Mesenchymal stem cell (in vitro differentiated cells and primary cell): ENCODE measurements at regions not wholly inside any gene's neighbourhood (a gene's known extent, or its start where the extent isn't known, plus 50 kb on each side); places are given as distances from the start of the nearest gene placed in this dataset.

Experiments
- DNase-seq: peaks from one replicate; pipeline ENCODE4 v3.0.0-alpha.2; 2013
- H2AFZ ChIP-seq: one replicate; pipeline ENCODE4 v1.6.1; 2013; ENCODE audit warnings: low read depth, mild to moderate bottlenecking, control low read depth, inconsistent platforms, low read length, moderate library complexity
- H2AK5ac ChIP-seq: 2 replicates; pipeline ENCODE4 v1.6.1; 2013; ENCODE audit warnings: low read length, moderate library complexity, mild to moderate bottlenecking, inconsistent platforms; ENCODE audit not compliant: severe bottlenecking
- H2BK120ac ChIP-seq: one replicate; pipeline ENCODE4 v1.6.1; 2013; ENCODE audit warnings: low read depth, mild to moderate bottlenecking, inconsistent platforms, low read length, moderate library complexity
- H2BK12ac ChIP-seq, 2 experiments: one replicate each; pipeline ENCODE4 v1.6.1; 2013; ENCODE audit warnings: inconsistent platforms in 2 of 2, low read length in 2 of 2, mild to moderate bottlenecking in 2 of 2, moderate library complexity in 2 of 2, control low read depth in 1 of 2
- H2BK15ac ChIP-seq: one replicate; pipeline ENCODE4 v1.6.1; 2013; ENCODE audit warnings: mild to moderate bottlenecking, low read depth, inconsistent platforms; ENCODE audit not compliant: poor library complexity, severe bottlenecking
- H2BK5ac ChIP-seq: 2 replicates; pipeline ENCODE4 v1.6.1; 2013; ENCODE audit warnings: low read depth, mild to moderate bottlenecking, low read length, control low read depth, inconsistent platforms; ENCODE audit not compliant: poor library complexity, severe bottlenecking
- H3K14ac ChIP-seq, 2 experiments: one replicate each; pipeline ENCODE4 v1.6.1; 2013; ENCODE audit warnings: inconsistent platforms in 2 of 2, low read length in 2 of 2, control low read depth in 1 of 2, mild to moderate bottlenecking in 1 of 2, moderate library complexity in 1 of 2
- H3K18ac ChIP-seq, 2 experiments: one replicate each; pipeline ENCODE4 v1.6.1; 2013; ENCODE audit warnings: inconsistent platforms in 2 of 2, low read length in 2 of 2, control low read depth in 1 of 2, low read depth in 1 of 2, mild to moderate bottlenecking in 1 of 2
- H3K23ac ChIP-seq, 2 experiments: one replicate each; pipeline ENCODE4 v1.6.1; 2013; ENCODE audit warnings: inconsistent platforms in 2 of 2, low read length in 2 of 2, mild to moderate bottlenecking in 2 of 2, moderate library complexity in 2 of 2, control low read depth in 1 of 2
- H3K27ac ChIP-seq: 2 replicates; pipeline ENCODE4 v1.5.1; 2013; ENCODE audit warnings: mild to moderate bottlenecking, moderate library complexity, low read length, control low read depth, inconsistent platforms; ENCODE audit not compliant: poor library complexity, severe bottlenecking
- H3K27me3 ChIP-seq, 2 experiments: 2 replicates each; pipeline versions ENCODE4 v1.6.1 to v1.7.0; 2013; ENCODE audit warnings: low read length in 2 of 2, mild to moderate bottlenecking in 2 of 2, moderate library complexity in 2 of 2, control low read depth in 1 of 2, inconsistent platforms in 1 of 2; ENCODE audit not compliant: control insufficient read depth in 1 of 2, insufficient read depth in 1 of 2
- H3K36me3 ChIP-seq, 2 experiments: 2 replicates each; pipeline versions ENCODE4 v1.6.1 to v1.7.0; 2013; ENCODE audit warnings: low read length in 2 of 2, control low read depth in 1 of 2, inconsistent platforms in 1 of 2, low read depth in 1 of 2, mild to moderate bottlenecking in 1 of 2; ENCODE audit not compliant: insufficient read depth in 2 of 2, control insufficient read depth in 1 of 2
- H3K4ac ChIP-seq, 2 experiments: one replicate each; pipeline ENCODE4 v1.6.1; 2013; ENCODE audit warnings: inconsistent platforms in 2 of 2, low read length in 2 of 2, mild to moderate bottlenecking in 2 of 2, moderate library complexity in 2 of 2, control low read depth in 1 of 2, low read depth in 1 of 2
- H3K4me1 ChIP-seq: 2 replicates; pipeline ENCODE4 v1.6.1; 2013; ENCODE audit warnings: low read depth, low read length, control low read depth; ENCODE audit not compliant: control insufficient read depth, insufficient read depth
- H3K4me2 ChIP-seq: 2 replicates; pipeline ENCODE4 v1.6.1; 2013; ENCODE audit warnings: low read length, mild to moderate bottlenecking, inconsistent platforms; ENCODE audit not compliant: poor library complexity, severe bottlenecking
- H3K4me3 ChIP-seq, 2 experiments: 2 replicates each; pipeline versions ENCODE4 v1.5.1 to v1.7.0; 2013; ENCODE audit warnings: low read length in 2 of 2, mild to moderate bottlenecking in 2 of 2, control low read depth in 1 of 2, low read depth in 1 of 2; ENCODE audit not compliant: insufficient read depth in 1 of 2
- H3K79me1 ChIP-seq: replicated peaks from 2 replicates; pipeline ENCODE4 v1.6.1; 2013; ENCODE audit warnings: mild to moderate bottlenecking, control low read depth, low read length, inconsistent platforms; ENCODE audit not compliant: poor library complexity, severe bottlenecking
- H3K9ac ChIP-seq: 2 replicates; pipeline ENCODE4 v1.7.0; 2013; ENCODE audit warnings: mild to moderate bottlenecking, low read length, moderate library complexity
- H3K9me3 ChIP-seq: 2 replicates; pipeline ENCODE4 v1.7.0; 2013; ENCODE audit warnings: mild to moderate bottlenecking, low read length; ENCODE audit not compliant: control insufficient read depth
- H4K8ac ChIP-seq: one replicate; pipeline ENCODE4 v1.6.1; 2013; ENCODE audit warnings: inconsistent platforms, mild to moderate bottlenecking, low read length, moderate library complexity
- H4K91ac ChIP-seq: one replicate; pipeline ENCODE4 v1.6.1; 2013; ENCODE audit warnings: mild to moderate bottlenecking, low read length, inconsistent platforms
- WGBS: methylation state at CpG from one replicate; pipeline ENCODE4 v1.1.7; 2013; ENCODE audit warnings: mixed read lengths; 5-methylcytosine and 5-hydroxymethylcytosine counted together

DNA sequence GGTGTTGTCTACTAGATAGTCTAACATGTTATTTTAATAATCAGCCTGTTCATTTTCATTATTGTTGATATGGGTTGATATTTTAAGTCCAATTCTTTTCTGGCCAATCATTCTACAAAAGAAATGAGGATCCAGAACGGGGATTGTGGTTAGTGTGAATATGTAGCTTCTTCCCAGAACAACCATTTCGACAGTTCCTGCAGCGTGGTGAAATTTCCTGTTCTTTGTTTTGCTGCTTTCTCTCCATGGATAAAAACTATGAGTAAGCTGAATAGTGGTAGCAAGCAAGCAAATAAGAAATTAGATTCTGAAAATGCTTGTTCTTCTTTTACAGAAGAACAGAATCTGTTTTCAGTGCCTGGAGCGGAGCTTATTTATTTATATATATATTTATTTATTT, 65.5 kb upstream of the F13A1 start:
- Histone ChIP-seq H3K4ac (no peak overlapping the region), H3K9ac (no peak overlapping the region), H3K9me3 (no peaks in the 10 kb centered on the region), H4K91ac (no peak overlapping the region), H3K36me3 (no peaks in the 10 kb centered on the region), H3K14ac (no peak overlapping the region), H4K8ac (no peak overlapping the region), H3K4me3 (no peak overlapping the region), H3K79me1 (no peaks in the 10 kb centered on the region), H2AFZ (no peak overlapping the region), H3K18ac (no peak overlapping the region), H3K27me3 (no peaks in the 10 kb centered on the region), H2BK15ac (no peak overlapping the region), H2BK12ac (no peak overlapping the region), H2BK5ac (no peak overlapping the region), H2BK120ac (no peak overlapping the region), H3K4me2 (no peak overlapping the region), H2AK5ac (no peak overlapping the region), H3K4me1 (no peaks in the 10 kb centered on the region), H3K27ac (no peak overlapping the region), H3K23ac (no peak overlapping the region)
- no peak for DNase-seq
- 56% methylated on average over 3 of the region's 4 CpGs for WGBS

DNA sequence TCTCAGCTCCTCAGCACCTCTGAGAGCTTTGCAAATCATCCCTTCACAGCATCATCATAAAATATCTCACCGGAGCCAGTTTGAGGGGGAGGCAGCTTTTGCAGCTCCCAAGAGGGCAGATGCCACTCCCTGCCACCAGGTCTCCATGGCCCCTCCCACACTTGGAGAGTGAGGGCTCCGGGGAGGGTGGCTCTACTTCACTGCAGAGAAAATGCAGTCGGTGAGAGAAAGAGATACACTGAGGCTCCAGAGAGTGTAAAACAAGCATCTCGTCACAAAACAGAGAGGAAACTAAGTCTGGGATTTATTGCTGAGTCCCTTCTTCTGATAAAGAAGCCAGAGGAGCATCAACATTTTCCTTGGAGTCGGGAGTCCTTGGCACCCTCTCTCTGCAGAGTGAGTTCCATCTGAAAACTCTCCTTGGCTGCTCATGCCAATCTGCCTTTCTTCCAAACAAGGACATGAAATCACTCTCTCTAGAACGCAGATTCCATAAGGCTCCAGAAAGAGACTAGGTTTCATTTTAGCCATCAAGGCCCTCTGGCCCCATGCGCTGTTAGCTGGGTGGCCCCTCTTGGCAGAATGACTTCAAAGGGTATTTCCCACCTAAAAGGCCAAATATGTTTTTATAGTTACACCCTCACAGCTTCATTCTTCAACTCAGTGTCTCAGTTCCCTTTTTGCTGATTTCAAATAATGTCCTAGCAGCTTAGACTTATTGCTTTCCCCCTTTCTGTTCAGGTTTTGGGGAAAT, 70.6 kb upstream of the F13A1 start:
- no peak overlapping the region for H2BK15ac ChIP-seq
- H3K79me1 ChIP-seq = no peaks in the 10 kb centered on the region
- no peak overlapping the region for H3K18ac ChIP-seq
- no peak for DNase-seq
- H2AFZ ChIP-seq = no peak overlapping the region
- H3K27ac ChIP-seq = no peak overlapping the region
- no peak overlapping the region for H3K4ac ChIP-seq
- H3K36me3 ChIP-seq = no peaks in the 10 kb centered on the region
- no peak overlapping the region for H2AK5ac ChIP-seq
- no peak overlapping the region for H4K91ac ChIP-seq
- no peaks in the 10 kb centered on the region for H3K4me1 ChIP-seq
- no peak overlapping the region for H2BK120ac ChIP-seq
- H3K14ac ChIP-seq = no peak overlapping the region
- no peak overlapping the region for H3K4me3 ChIP-seq
- no peak overlapping the region for H3K9ac ChIP-seq
- WGBS = 67% methylated on average over 7 of the region's 7 CpGs
- H2BK5ac ChIP-seq = no peak overlapping the region
- no peak overlapping the region for H2BK12ac ChIP-seq
- no peak overlapping the region for H4K8ac ChIP-seq
- no peak overlapping the region for H3K4me2 ChIP-seq
- no peak overlapping the region for H3K23ac ChIP-seq
- H3K9me3 ChIP-seq = no peaks in the 10 kb centered on the region
- H3K27me3 ChIP-seq = peaks cover 0 to 3% of the 10 kb centered on the region in 2 experiments

DNA sequence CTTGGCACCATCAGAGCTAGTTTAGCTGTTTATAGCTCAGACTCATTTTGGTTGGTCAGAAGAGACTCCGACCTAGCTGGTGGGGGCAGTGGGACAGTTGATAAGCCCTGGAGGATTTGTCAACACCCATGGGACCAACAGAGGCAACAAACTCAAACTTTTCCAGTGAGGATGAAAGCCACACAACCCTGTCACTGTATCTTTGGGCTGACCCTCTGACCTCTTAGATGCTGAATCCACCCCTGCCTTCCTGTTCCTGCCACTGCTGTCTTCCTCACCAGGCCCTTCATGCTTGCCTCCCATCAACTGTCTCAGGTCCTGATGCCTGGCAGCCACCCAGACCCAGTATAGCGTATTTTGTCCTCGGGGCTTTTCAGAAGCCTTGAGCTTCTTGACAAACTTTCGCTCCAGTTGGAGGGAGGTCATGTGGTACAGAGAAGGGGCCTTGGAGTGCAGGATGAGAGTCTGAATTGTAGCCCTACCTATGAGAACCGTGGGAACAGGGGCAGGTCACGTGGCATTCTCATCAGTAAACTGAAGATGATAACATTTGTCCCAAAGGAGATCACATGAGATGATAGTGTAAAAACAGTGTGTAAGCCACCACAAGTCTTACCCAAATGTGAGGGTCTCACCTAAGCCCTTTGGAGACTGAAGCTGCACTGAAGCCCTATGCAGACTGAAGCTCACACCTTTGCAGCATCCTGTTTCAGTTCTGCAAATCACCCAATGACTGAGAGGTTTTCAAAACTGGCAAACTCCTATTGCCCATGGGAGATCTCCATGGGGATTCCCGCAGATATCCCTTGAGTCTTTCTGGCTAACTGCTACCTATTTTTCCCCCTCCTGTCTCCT, 72.0 kb upstream of the F13A1 start:
- Histone ChIP-seq H3K14ac (no peak overlapping the region), H4K91ac (no peak overlapping the region), H3K79me1 (no peaks in the 10 kb centered on the region), H4K8ac (no peak overlapping the region), H3K4me3 (no peak overlapping the region), H2BK15ac (no peak overlapping the region), H3K27ac (no peak overlapping the region), H2BK12ac (no peak overlapping the region), H2AFZ (no peak overlapping the region), H3K9ac (no peak overlapping the region), H3K4me1 (no peaks in the 10 kb centered on the region), H3K4me2 (no peak overlapping the region), H2AK5ac (no peak overlapping the region), H3K23ac (no peak overlapping the region), H3K4ac (no peak overlapping the region), H2BK120ac (no peak overlapping the region), H2BK5ac (no peak overlapping the region), H3K27me3 (peaks cover 0 to 8% of the 10 kb centered on the region in 2 experiments), H3K9me3 (no peaks in the 10 kb centered on the region), H3K18ac (no peak overlapping the region), H3K36me3 (no peaks in the 10 kb centered on the region)
- no peak for DNase-seq
- 73% methylated on average over 6 of the region's 7 CpGs for WGBS

DNA sequence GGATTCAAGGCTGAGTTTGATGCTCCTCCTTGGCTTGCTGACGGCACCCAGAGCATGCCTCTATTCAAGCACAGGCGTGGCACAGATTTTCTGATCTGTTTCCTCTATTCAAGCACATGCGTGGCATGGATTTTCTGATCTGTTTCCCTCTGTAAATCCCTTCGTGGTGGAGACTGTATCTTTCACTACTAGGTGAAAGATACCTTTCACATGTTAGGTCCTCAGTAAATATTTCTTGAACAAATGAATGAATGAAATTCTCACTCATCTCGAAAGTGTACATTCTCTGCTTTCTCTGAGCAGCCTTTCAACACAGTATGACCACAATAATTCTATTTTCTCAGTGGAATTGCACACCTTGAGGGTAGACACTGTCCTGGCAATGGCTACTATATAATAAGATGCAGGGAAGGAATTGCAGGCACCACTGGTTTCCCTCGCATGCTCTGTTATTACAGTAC, 72.6 kb upstream of the F13A1 start:
- Histone ChIP-seq H3K4ac (no peak overlapping the region), H3K23ac (no peak overlapping the region), H3K18ac (no peak overlapping the region), H2AK5ac (no peak overlapping the region), H3K36me3 (no peaks in the 10 kb centered on the region), H3K79me1 (no peaks in the 10 kb centered on the region), H3K27me3 (peaks cover 0 to 8% of the 10 kb centered on the region in 2 experiments), H4K8ac (no peak overlapping the region), H3K4me3 (no peak overlapping the region), H3K4me1 (no peaks in the 10 kb centered on the region), H2BK15ac (no peak overlapping the region), H2AFZ (no peak overlapping the region), H2BK12ac (no peak overlapping the region), H4K91ac (no peak overlapping the region), H3K9me3 (no peaks in the 10 kb centered on the region), H3K14ac (no peak overlapping the region), H3K4me2 (no peak overlapping the region), H2BK120ac (no peak overlapping the region), H3K9ac (no peak overlapping the region), H3K27ac (no peak overlapping the region), H2BK5ac (no peak overlapping the region)
- 62% methylated on average over 6 of the region's 6 CpGs for WGBS
- DNase-seq = no peak
